NCI-H526 (cell line): ENCODE measurements at regions not wholly inside any gene's neighbourhood (a gene's known extent, or its start where the extent isn't known, plus 50 kb on each side); places are given as distances from the start of the nearest gene placed in this dataset.
"Not testable (repeated sequence)": the region's sequence is repeated elsewhere in the genome, so short reads cannot be mapped to it uniquely, and the experiment has no call there.

Source experiments
- DNase-seq, 2 experiments: peaks; one replicate each; lab custom pipeline; 2025; lab: John Stamatoyannopoulos, UW

DNA sequence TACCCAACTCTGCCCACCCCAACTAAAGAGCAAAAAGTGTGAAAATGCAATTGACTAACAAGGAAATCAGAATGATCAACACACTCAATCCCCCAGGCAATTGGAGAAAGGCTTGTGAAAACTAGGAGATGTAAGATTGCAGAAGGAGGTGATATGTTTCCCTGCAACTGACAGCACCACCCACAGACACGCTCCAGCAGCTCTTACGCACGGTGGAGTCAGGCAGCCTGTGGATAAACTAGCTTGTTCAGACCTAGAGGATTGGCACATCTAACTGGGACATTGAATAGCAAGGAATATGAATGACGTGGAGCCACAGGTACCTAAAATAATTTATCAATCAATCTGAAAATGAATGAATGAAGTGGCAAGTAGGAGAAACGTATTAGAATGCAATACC lies 125.7 kb upstream of the MYO3A start:
- DNase-seq = peak; percentile 2 to 40

DNA sequence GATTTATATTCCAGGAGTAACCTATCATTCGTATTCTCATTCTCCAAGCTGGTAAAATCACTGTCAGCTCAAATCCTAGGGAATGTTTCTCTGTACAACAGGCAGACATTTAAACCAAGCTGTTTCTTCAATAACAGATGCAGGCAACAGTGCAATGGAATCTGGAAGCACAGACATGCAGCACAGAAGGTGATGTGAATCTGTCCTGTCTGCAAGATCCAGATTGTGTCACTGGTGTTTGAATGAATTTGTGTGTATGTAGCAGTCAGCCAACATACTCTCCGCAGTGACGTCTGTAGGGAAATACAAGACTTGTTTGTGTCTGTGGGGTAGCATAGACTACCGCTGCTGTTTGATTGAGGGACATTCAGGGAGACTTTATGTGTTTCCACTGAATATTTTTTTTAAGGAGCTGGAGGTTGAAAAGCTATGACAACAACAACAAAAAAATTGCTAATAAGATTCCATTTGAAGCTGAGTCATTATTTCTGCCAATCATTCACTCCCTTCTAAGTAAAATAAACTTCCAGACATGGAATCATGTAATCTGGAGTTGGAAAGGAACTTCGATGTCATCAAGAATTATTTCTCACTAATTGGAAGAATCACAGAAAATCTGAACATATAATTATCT lies 122.9 kb upstream of the MYO3A start:
- DNase-seq = no peak

- no peak for DNase-seq
These were observed 120.5 kb upstream of the MYO3A start for GRCh38 chr10:25813511-25813910.

- DNase-seq = no peak
These were observed 118.8 kb upstream of the MYO3A start for GRCh38 chr10:25815236-25815635.

DNA sequence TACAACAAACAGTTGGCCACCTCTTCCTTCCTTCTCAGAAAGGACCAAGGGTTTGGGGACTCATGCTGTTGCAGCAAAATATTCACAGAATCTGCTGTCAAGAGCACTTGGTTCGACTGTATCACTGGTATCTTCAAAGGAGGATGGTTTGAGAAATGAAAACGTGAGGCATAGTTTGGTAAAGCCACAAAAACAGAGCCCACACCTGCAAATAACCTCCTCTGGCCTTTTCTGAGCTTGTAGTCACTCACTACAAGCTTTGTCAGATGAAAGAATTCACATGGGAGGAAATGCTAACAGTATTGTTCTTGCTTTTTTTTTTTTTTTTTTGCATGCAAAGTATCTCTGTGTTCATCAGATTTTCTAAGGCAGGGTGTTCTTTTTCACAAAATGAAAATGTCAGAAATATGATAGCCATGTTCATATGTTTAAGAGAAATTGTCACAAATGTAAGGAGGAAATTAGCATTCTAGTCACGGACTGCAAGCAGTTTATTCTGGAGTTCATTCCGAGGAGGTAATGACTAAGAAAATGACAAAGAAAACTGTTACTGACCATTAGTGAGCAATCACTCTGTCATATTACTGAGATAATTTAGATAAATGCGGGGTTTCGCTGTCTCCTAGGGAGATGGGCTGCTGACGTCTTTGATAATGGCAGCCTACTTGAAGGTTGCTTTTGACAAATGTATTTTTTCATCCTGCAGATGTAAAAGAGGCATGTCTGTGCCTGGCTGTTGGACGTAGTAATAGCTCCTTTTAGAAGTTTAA lies 117.8 kb upstream of the MYO3A start:
- DNase-seq = no peak

- no peak for DNase-seq
These were observed 116.8 kb upstream of the MYO3A start for GRCh38 chr10:25817200-25817599.

DNA sequence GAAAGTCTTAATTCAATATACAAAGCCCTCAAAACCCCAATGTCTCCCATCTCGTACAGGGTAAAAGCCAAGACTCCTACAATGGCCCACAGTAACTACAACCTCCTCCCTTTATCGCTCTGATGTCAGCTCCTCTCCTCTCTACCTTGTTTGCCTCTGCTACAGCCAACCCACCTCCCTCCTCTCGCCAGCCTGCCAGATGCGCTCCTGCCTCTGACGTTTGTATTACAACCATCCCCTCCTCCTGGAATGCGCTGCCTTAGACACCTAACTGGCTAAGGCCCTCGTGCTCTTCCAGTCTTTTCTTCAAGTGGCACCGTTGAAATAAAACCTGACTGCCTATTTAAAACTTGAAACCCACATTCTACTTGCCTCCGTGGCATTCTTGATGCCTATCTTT lies 115.3 kb upstream of the MYO3A start:
- no peak for DNase-seq

DNA sequence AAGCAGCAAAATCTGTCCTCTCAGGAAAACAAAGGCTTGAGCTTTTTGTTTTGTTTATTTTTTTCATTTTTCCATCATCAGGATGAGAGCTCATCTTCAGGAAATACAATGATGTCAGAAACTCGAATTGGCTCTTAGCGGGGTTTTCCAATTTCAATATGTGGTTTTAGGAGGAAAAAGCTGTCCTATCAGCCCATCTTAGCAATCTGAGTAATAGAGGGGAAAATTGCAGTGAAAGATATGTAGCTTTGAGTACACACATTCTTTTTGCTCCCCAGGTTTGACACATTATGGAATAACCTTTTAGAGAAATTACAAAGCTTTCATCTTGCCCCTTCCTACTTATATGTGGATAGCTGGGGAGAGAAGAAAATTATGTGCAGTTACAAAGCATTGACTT lies 113.6 kb upstream of the MYO3A start:
- DNase-seq = no peak

GRCh38 chr10:25820874-25821273 lies 113.2 kb upstream of the MYO3A start:
- no peak for DNase-seq

DNA sequence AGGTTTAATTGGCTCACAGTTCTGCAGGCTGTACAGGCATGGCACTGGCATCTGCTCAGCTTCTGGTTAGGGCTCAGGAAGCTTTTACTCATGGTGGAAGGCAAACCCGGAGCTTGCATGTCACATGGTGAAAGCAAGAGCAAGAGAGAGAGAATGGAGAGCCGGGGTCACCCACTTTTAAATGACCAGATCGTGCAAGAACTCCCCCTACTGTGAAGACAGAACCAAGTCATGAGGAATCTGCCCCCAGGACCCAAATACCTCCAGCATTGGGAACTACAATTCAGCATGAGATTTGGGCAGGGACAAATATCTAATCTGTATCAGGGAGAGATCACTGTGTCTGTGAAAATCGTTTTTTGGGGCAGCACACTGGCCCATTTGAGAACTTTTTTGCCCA lies 110.0 kb upstream of the MYO3A start:
- DNase-seq = no peak

GRCh38 chr10:25828475-25828874 lies 105.6 kb upstream of the MYO3A start:
- peak in 1 of 2 experiments; percentile 10 for DNase-seq

DNA sequence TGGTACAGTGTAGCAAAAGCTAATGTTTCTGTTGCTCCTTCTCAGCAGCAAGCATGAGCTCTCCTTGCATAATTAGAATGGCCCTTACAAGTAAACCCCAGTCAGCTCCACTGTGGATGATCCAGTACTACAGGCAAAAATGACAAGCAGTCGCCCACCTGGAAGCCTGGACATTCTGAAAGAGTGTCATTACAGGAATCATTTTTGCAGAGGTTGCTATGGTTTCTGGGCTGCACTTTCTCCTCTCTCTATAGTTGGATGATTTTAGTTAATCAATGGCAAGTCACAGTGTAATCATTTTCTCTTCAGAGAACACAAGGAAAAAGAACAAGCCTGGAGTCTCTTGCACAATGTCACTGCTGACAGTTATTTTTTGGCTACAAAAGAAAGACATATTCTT lies 102.9 kb upstream of the MYO3A start:
- no peak for DNase-seq

DNA sequence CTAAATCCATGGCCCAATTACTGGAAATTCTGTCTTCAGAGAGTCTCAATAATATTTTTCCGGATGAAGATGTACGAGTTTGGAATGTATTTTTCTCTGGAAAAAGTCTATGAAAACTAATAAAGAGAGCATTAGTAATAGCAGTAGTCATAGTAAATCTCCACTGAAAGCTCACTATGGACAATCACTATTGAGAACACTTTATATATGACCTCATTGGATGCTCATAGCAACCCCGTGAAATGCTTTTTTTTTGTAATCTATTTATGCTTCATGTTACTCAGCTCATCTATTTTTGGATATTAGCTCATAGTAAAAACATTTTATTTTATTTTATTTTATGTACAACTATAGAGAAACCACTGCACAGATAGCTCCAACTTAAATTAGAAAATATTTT lies 94.3 kb upstream of the MYO3A start:
- no peak for DNase-seq

GRCh38 chr10:25840875-25841274 lies 93.2 kb upstream of the MYO3A start:
- DNase-seq = not testable (repeated sequence)

DNA sequence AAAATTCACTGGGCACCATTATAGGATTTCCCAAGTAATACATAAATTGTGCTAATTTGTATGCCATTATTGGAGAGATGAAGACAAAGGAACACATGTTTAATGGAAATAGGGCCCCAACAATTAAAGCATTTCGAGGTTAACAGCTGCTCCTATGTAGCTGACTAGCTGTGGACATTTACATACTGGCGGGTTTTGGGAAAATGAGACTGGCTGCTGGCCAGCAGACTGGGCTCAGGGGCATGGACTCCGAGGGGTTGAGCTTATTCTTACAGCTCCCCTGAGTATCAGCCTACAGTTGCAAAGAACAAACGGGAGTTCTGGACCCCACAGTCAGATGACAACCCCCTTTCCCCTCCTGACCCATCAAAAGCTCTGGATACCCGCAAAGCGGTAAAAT lies 91.9 kb upstream of the MYO3A start:
- DNase-seq = peak; percentile 22 to 57

GRCh38 chr10:25843551-25844170 lies 90.4 kb upstream of the MYO3A start:
- DNase-seq = no peak

- not testable (repeated sequence) for DNase-seq
These were observed 89.3 kb upstream of the MYO3A start for GRCh38 chr10:25844716-25845115.

GRCh38 chr10:25849268-25849667 lies 84.8 kb upstream of the MYO3A start:
- DNase-seq = no peak

DNA sequence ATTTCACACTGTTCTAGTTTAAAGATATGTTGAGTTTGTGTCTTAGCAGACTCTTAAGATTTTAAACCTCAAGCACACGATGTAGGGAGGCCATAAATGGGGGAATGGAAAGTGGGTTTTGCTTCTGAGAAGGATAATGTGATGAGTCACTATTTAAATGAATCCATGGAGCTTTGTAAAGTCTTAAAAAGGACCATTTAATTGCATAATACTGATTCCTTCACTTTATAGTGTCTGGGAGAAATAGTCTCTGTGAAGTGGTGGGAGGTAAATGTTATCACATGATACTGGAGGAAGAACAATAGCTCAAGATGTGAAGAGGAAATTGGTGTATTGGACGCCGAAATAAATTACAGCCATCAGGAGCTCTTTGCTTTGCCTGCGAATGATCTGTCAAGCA lies 84.0 kb upstream of the MYO3A start:
- DNase-seq = no peak

GRCh38 chr10:25851548-25851947 lies 82.5 kb upstream of the MYO3A start:
- no peak for DNase-seq

DNA sequence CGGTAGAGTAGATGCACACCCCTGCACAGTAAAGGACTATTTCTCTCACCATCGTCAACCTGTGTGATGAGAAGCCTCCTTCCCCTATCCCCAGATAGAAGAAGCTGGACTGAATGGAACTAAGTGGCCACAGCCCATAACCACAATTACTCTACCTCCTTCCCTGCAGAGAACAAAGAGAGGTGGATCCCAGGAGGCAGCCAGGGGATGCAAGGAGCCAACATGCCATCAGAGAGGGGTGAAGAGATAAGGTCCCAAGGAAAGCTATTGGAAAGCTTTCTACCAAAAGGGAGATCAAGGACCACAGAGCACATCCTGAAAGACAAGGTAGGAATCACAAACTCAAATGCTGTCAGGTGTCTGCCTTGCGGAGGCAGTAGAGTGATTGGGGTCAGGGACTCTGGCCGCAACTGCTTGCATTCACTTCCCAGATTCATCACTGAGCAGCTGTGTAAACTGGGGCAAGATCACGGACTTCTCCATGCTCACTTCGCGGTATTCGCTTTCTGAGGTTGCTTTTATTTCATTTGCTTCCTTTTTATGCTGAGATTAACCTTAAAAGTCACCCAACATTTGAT lies 81.6 kb upstream of the MYO3A start:
- DNase-seq = no peak

DNA sequence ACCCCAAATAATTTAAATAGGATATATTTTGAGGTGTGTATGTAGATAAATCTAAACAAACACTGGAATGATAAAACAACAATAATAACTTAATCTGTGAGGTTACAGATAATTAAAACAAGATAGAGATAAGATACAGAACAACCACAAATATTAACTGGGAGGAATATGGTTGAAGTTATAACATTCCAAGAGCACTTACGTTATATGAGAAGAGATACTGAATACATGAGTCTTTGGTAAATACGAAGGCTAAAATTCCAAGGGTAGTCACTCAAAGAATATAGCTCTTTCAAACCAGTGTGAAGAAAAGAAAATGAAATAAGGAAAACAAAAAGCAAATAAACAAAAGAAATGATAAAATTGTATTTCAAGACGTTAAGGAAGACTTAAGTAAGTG lies 76.0 kb upstream of the MYO3A start:
- DNase-seq = no peak

DNA sequence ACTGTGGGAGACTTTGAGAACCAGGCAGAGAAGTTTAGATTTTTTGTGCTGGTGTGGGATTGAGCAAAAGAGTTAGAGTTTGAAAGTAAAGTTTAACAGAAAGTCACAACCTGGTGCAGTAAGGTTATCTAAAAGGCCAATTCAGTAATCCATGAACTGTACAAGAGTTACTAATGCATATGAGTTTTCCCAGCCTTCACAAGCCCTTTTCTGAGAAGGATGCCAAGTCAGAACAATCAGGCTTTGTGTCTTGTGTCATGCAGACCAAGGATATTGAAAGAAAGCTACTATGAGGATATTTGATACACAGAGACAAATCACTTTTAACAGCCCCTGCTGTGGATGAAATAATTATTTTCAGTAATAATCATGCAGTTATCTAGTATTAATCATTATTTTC lies 68.8 kb upstream of the MYO3A start:
- DNase-seq = no peak
